Chondrocyte (in vitro differentiated cells): ENCODE measurements at regions not wholly inside any gene's neighbourhood (a gene's known extent, or its start where the extent isn't known, plus 50 kb on each side); places are given as distances from the start of the nearest gene placed in this dataset.

Experiments
- DNase-seq: peaks from one replicate; pipeline ENCODE4 v3.0.0; 2021; ENCODE audit warnings: mixed read lengths, low spot score
- H3K27ac Mint-ChIP-seq: one replicate; pipeline ENCODE4 v1.8.0; 2021; ENCODE audit warnings: mild to moderate bottlenecking, moderate library complexity, mixed read lengths; ENCODE audit not compliant: unreplicated experiment
- H3K27me3 Mint-ChIP-seq: 2 replicates; pipeline ENCODE4 v1.8.0; 2021; ENCODE audit warnings: low read depth, mixed read lengths
- H3K36me3 Mint-ChIP-seq: 2 replicates; pipeline ENCODE4 v1.8.0; 2021; ENCODE audit warnings: low read depth, mixed read lengths
- H3K4me1 Mint-ChIP-seq: 2 replicates; pipeline ENCODE4 v1.8.0; 2021; ENCODE audit warnings: low read depth, mild to moderate bottlenecking, mixed read lengths
- H3K4me3 Mint-ChIP-seq: one replicate; pipeline ENCODE4 v1.8.0; 2021; ENCODE audit warnings: mild to moderate bottlenecking, moderate library complexity, mixed read lengths; ENCODE audit not compliant: unreplicated experiment
- H3K9me3 Mint-ChIP-seq: 2 replicates; pipeline ENCODE4 v1.8.0; 2021; ENCODE audit warnings: low read depth, mixed read lengths
- CTCF ChIP-seq: fragments of 200-600 bp; sonication (generic); IDR thresholded peaks from 2 replicates; pipeline ENCODE4 v1.5.0; 2021; ENCODE audit warnings: antibody characterized with exemption, mild to moderate bottlenecking, moderate library complexity

DNA sequence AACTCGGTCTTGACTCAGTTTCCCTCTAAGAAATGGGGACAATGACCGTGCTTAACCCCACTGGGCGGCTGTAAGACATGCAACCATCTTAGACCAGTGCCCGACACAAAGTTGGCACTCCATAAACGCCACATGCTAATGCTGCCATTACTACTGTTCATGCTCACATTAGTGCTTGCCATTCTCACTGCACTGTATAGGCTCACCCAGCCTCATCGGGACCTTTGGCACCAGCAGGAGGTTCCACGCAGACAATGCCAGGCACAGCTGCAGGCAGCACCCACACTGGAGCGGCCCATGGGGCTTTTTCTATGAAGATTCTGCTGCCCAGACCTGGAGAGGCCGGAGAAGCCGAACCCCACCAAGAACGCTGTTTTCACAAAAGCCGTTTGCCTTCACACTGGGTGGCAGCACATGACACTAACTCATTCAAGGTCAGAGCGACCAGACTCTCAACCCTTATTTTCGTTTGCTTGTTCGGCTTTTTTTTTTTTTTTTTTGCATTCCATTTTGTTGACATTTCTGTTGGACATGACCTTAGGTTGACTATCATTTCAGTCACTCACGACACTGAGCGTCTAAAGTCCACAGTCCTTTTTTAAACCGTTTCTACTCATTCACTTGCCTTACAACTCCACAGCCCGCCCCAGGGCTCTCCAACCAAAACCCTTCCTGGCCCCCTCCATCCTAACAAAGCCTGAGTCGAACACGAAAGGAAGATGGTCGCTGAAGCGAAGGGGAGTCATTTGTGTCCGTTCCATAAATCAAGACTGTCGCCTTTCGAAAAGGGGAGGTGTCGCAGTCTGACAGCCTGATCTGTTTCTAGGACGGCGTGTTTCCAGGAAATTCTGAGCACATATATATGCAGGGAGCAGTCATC is 124.4 kb upstream of the RNF32 start:
- Mint-ChIP-seq H3K4me1 (peaks cover 4% of the 10 kb centered on the region), H3K27ac (no peak overlapping the region), H3K27me3 (no peaks in the 10 kb centered on the region), H3K9me3 (peaks cover 12% of the 10 kb centered on the region), H3K36me3 (peaks cover 1% of the 10 kb centered on the region), H3K4me3 (no peak overlapping the region)
- TF ChIP-seq CTCF: no peak
- DNase-seq: no peak

DNA sequence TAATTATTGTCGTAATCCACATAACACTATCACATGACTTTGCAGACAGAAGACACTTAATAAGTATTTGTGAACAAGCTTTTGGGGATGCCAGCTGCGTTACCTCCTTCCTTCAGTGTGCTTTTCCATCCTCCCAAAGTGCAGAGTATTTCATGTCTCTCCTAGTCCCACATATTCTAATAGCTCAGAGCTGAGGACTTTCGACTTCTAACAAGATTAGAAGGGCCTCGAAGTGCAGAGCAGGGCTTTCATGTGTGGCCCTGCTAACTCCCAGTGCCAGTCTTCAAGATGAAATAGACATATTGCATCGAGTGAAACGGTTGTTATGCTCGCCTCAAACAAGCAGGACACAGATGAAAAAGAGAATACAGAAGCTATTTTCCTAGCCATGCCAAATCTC is 125.7 kb upstream of the RNF32 start:
- Mint-ChIP-seq H3K4me1 (peaks cover 4% of the 10 kb centered on the region), H3K4me3 (no peak overlapping the region)

GRCh38 chr7:156511426-156511825 is 129.1 kb upstream of the RNF32 start:
- DNase-seq: no peak
- Mint-ChIP-seq H3K27me3 (peaks cover 3% of the 10 kb centered on the region), H3K9me3 (peaks cover 29% of the 10 kb centered on the region), H3K27ac (no peak overlapping the region), H3K4me1 (peaks cover 2% of the 10 kb centered on the region), H3K36me3 (peaks cover 6% of the 10 kb centered on the region), H3K4me3 (no peak overlapping the region)
- TF ChIP-seq CTCF: no peak

More for the DNA sequence above, 125.7 kb upstream of the RNF32 start:
- DNase-seq: no peak
- H3K27me3 Mint-ChIP-seq: no peaks in the 10 kb centered on the region
- H3K27ac Mint-ChIP-seq: no peak overlapping the region
- peaks cover 25% of the 10 kb centered on the region for H3K9me3 Mint-ChIP-seq
- no peak for TF ChIP-seq CTCF
- peaks cover 4% of the 10 kb centered on the region for H3K36me3 Mint-ChIP-seq

- no peak for DNase-seq
- Mint-ChIP-seq H3K36me3 (peaks cover 6% of the 10 kb centered on the region), H3K4me1 (no peaks in the 10 kb centered on the region), H3K4me3 (no peak overlapping the region), H3K27me3 (peaks cover 3% of the 10 kb centered on the region), H3K9me3 (peaks cover 29% of the 10 kb centered on the region), H3K27ac (no peak overlapping the region)
- no peak for TF ChIP-seq CTCF
Observed at GRCh38 chr7:156510966-156511365, 129.6 kb upstream of the RNF32 start.

DNA sequence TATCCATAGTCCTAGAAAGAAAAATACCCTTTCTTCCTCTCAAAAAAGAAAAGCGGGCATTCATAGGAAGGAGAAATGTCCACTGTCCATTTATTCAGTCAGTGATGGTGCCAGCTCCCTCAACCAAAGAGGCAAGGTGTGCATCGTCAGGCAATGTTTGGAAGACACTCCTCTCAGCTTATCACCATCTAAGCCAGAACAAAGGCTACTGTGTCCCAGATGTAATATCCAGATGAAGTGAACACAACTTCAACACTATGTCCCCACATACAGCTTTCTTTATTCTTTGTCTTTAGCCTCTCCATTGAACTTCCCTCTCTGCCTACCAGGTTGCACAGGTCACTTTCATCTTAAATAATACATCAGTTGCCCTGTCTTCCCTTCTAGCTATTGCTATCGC is 131.4 kb upstream of the RNF32 start:
- no peak for TF ChIP-seq CTCF
- peaks cover 29% of the 10 kb centered on the region for H3K9me3 Mint-ChIP-seq
- peaks cover 9% of the 10 kb centered on the region for H3K36me3 Mint-ChIP-seq
- H3K4me1 Mint-ChIP-seq: no peaks in the 10 kb centered on the region
- H3K27me3 Mint-ChIP-seq: peaks cover 3% of the 10 kb centered on the region
- H3K27ac Mint-ChIP-seq: no peak overlapping the region
- no peak overlapping the region for H3K4me3 Mint-ChIP-seq
- DNase-seq: no peak
